GM23248 (cell line): ENCODE measurements at regions not wholly inside any gene's neighbourhood (a gene's known extent, or its start where the extent isn't known, plus 50 kb on each side); places are given as distances from the start of the nearest gene placed in this dataset.

Experiments
- EZH2 ChIP-seq: fragments of 200-600 bp; sonication (generic); IDR thresholded peaks from 2 replicates; pipeline ENCODE4 v1.6.1; 2018; ENCODE audit warnings: antibody characterized with exemption, mild to moderate bottlenecking; ENCODE audit not compliant: insufficient read depth, poor library complexity, severe bottlenecking
- EZH2phosphoT487 ChIP-seq: fragments of 200-600 bp; sonication (generic); IDR thresholded peaks from 2 replicates; pipeline ENCODE4 v1.6.1; 2018; ENCODE audit warnings: antibody characterized with exemption, moderate library complexity, mild to moderate bottlenecking, low read depth; ENCODE audit not compliant: insufficient read depth

GRCh38 chr4:82276332-82276640 is 97.5 kb downstream of the HNRNPD start:
- TF ChIP-seq EZH2 (no peak), EZH2phosphoT487 (no peak)
